GM12873 (cell line): ENCODE measurements at regions not wholly inside any gene's neighbourhood (a gene's known extent, or its start where the extent isn't known, plus 50 kb on each side); places are given as distances from the start of the nearest gene placed in this dataset.

Experiments
- TF ChIP-seq, protein P1 (sequence below): IDR thresholded peaks from 2 replicates; pipeline ENCODE4 v1.5.1; 2012; ENCODE audit warnings: low read depth, mild to moderate bottlenecking, moderate library complexity, low read length, control low read depth; ENCODE audit not compliant: insufficient read depth; ENCODE audit errors: missing control alignments

DNA sequence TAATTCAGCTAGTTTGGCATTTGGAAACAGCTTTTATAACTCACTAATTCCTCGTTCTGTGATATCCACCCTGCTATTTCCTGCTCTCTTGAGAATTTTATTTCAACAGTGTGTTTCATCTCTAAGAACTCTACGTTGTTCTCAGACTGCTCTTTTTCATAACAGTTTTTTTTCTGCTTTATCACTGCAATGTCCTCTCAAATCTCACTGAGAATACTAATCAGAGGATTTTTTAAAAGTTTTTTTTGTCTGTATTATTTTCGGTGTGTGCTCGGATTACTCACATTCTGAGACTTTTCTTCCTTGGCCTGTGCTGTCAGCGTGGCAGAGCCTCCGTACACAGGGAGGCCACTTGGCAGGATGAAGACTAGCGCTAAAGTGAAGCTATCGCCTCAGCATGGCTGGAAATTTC is 59.4 kb upstream of the NEO1 start:
- TF ChIP-seq, protein P1, sequence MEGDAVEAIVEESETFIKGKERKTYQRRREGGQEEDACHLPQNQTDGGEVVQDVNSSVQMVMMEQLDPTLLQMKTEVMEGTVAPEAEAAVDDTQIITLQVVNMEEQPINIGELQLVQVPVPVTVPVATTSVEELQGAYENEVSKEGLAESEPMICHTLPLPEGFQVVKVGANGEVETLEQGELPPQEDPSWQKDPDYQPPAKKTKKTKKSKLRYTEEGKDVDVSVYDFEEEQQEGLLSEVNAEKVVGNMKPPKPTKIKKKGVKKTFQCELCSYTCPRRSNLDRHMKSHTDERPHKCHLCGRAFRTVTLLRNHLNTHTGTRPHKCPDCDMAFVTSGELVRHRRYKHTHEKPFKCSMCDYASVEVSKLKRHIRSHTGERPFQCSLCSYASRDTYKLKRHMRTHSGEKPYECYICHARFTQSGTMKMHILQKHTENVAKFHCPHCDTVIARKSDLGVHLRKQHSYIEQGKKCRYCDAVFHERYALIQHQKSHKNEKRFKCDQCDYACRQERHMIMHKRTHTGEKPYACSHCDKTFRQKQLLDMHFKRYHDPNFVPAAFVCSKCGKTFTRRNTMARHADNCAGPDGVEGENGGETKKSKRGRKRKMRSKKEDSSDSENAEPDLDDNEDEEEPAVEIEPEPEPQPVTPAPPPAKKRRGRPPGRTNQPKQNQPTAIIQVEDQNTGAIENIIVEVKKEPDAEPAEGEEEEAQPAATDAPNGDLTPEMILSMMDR, result no peak

DNA sequence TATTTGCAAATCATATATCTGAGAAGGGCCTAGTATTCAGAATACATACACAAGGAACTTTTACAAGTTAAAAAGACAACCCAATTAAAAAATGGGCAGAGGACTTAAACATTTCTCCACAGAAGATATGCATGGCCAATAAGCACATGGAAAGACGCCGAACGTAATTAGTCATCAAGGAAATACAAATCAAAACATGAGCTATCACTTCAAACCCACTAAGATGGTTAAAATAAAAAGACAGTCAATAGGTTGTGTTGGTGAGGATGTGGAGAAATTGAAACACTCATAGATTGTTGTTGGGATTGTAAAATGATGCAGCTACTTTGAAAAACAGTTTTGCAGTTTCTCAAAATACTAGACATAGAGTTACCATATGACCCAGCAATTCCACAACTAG is 61.2 kb upstream of the NEO1 start:
- TF ChIP-seq, protein P1, result no peak

DNA sequence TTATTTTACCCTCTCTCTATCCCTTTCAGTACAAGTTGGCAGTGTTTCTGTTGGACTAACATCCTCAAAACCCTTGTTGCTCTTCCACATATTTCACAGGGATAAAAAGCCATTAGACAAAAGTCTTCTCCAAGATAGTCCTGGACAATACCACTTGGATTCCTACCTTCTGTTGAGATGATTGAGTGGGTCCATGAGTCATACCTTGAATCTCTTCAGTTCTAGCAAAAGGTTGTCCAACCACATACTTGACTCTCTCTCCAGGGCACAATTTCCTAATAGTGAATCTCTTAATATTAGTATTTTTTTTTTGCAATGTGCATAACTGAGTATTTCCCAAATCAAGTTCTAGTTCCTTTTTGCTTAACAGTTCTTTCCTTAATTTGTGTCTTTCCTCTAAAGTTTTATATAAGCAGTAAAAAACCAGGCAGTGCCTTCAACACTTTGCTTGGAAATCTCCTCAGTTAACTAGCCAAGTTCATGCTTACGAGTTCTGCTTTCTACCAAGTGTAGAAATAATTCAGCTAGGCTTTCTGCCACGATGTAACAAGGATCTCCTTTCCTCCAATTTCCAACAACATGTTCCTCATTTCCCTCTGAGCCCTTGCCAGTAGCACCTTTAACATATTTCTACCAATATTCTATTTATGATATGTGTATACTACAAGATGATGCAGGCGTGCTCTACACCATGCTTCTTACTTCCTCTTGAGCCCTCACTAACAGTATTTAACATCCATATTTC is 68.3 kb upstream of the NEO1 start:
- TF ChIP-seq, protein P1, result no peak

DNA sequence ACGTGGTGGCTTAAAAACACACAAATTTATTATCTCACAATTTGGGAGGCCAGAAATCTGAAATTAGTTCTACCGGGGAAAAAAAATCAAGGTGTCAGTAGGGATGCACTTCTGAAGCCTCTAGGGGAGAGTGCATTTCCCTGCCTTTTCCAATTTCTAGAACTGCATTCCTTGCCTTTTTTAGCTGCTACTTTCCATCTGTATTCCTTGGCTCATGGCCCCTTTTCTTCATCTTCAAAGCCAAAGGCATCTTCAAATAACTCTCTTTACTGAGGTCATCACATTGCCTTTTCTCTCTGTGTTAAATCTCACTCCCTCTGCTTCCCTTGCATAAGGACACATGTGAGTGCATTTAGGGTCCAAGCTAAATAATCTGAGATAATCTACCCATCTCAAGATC is 69.5 kb upstream of the NEO1 start:
- TF ChIP-seq, protein P1, result no peak

DNA sequence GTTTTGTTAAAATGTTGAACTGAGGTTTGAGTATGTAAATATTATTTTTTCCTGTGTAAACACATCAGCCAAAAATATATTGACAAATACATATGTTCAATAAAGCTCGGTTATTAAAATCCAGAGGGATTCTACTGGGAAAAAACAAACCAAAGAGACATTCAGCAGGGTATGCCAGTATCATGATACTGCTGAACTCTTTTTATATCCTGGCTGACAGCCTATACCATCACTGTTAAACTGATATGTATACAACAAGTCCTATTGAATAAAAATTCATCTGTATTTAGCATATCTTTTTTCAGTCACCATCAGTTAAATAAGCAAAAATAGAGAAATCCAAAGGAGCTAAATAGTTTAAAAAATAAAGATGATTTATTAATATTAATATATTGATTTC is 71.6 kb upstream of the NEO1 start:
- TF ChIP-seq, protein P1, result no peak

DNA sequence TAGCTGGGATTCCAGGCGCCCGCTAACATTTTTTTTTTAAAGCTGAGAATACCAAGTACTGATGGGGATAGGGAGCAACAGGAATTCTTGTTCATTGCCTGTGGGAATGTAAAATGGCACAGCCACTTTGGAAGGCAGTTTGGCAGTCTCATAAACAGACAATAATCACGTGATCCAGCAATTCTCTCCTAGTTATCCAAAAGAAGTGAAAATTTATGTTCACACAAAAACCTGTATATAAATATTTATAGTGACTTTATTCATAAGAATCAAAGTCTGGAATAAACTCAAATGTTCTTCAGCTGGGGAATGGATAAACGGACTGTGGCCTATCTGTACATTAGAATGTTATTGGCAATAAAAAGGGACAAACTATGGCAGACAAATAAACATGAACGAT is 72.5 kb upstream of the NEO1 start:
- TF ChIP-seq, protein P1, result no peak

DNA sequence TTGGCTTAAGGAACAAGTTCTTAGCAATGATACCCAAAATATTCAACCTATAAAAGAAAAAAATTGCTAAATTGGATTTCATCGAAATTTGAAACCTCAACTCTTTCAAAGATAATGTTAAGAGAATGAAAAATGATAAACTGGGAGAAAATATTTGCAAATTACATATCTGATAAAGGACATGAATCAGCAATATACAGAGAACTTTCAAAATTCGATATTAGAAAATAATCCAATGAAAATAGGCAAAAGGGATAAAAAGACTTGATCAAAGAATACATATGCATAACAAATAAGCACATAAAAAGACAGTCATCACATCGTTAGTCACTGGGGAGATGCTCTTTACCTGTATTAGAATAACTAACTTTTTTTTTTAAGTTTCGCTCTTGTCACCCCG is 73.0 kb upstream of the NEO1 start:
- TF ChIP-seq, protein P1, result no peak

DNA sequence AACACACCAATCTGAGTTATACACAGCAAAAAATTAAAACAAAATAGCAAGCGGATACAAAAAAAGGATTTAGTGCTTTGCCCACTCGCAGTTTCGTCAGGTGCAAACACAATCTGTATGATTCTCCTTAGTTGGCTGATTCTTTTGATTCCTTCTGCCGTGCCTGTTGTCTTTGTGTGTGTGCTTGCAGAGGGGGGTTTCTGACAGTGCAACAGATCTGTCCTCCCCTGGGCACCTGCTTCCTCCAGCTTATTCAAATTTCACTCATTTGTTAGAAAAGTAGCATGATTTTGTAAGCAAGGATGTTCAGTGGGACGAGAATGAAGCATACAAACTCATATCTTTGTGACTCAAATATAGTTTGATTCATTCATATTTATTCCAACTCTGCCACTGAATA is 74.0 kb upstream of the NEO1 start:
- TF ChIP-seq, protein P1, result no peak
